IPS DF 19.7 (cell line): ENCODE measurements at regions not wholly inside any gene's neighbourhood (a gene's known extent, or its start where the extent isn't known, plus 50 kb on each side); places are given as distances from the start of the nearest gene placed in this dataset.

ENCODE experiments used
- DNase-seq: peaks from one replicate; pipeline ENCODE4 v3.0.0-alpha.2; 2013; ENCODE audit warnings: low read depth, low spot score

GRCh38 chr1:172801771-172802322 lies 142.9 kb downstream of the FASLG start:
- no peak for DNase-seq

- no peak for DNase-seq
Observed at GRCh38 chr1:172809750-172810149, 150.8 kb downstream of the FASLG start.

GRCh38 chr1:172810480-172811175 lies 151.7 kb downstream of the FASLG start:
- DNase-seq: no peak

GRCh38 chr1:172811694-172812093 lies 152.8 kb downstream of the FASLG start:
- DNase-seq: no peak

GRCh38 chr1:172812118-172812517 lies 153.2 kb downstream of the FASLG start:
- no peak for DNase-seq

GRCh38 chr1:172813330-172813729 lies 154.4 kb downstream of the FASLG start:
- no peak for DNase-seq

- no peak for DNase-seq
Observed at GRCh38 chr1:172814428-172814827, 155.5 kb downstream of the FASLG start.

GRCh38 chr1:172815740-172816139 lies 156.8 kb downstream of the FASLG start:
- no peak for DNase-seq

- no peak for DNase-seq
Observed at GRCh38 chr1:172818841-172819527, 160.1 kb downstream of the FASLG start.

GRCh38 chr1:172820475-172821158 lies 161.7 kb downstream of the FASLG start:
- DNase-seq: no peak

GRCh38 chr1:172821609-172822274 lies 162.8 kb downstream of the FASLG start:
- DNase-seq: no peak

- DNase-seq: no peak
Observed at GRCh38 chr1:172822886-172823285, 164.0 kb downstream of the FASLG start.

GRCh38 chr1:172823534-172823933 lies 164.6 kb downstream of the FASLG start:
- no peak for DNase-seq

- no peak for DNase-seq
Observed at GRCh38 chr1:172824209-172824608, 165.3 kb downstream of the FASLG start.

- no peak for DNase-seq
Observed at GRCh38 chr1:172826096-172826741, 167.3 kb downstream of the FASLG start.

GRCh38 chr1:172827301-172827700 lies 168.4 kb downstream of the FASLG start:
- DNase-seq: no peak

- no peak for DNase-seq
Observed at GRCh38 chr1:172827841-172828240, 168.9 kb downstream of the FASLG start.

GRCh38 chr1:172832006-172832725 lies 173.3 kb downstream of the FASLG start:
- DNase-seq: no peak

GRCh38 chr1:172833954-172834353 lies 175.1 kb downstream of the FASLG start:
- DNase-seq: no peak

GRCh38 chr1:172834609-172835008 lies 175.7 kb downstream of the FASLG start:
- no peak for DNase-seq

GRCh38 chr1:172835834-172836233 lies 176.9 kb downstream of the FASLG start:
- DNase-seq: no peak
